HCT116 (cell line): ENCODE measurements at regions not wholly inside any gene's neighbourhood (a gene's known extent, or its start where the extent isn't known, plus 50 kb on each side); places are given as distances from the start of the nearest gene placed in this dataset.

Experiments
- EZH2 ChIP-seq: fragments of 200-600 bp; sonication (generic); IDR thresholded peaks from 2 replicates; pipeline ENCODE4 v1.6.1; 2017; ENCODE audit warnings: antibody characterized with exemption, mixed run types
- YY1 ChIP-seq: IDR thresholded peaks from 2 replicates; pipeline ENCODE4 v1.6.1; 2011; ENCODE audit warnings: low read length, low read depth, moderate library complexity, mild to moderate bottlenecking; ENCODE audit not compliant: insufficient replicate concordance; ENCODE audit errors: extremely low read depth

GRCh38 chr5:158261674-158262367, 402.9 kb upstream of the CLINT1 start:
- TF ChIP-seq YY1 (no peak), EZH2 (no peak)
